OCI-LY1 (cell line): ENCODE measurements at regions not wholly inside any gene's neighbourhood (a gene's known extent, or its start where the extent isn't known, plus 50 kb on each side); places are given as distances from the start of the nearest gene placed in this dataset.

Experiments
- H2AFZ ChIP-seq: fragments of 200-600 bp; sonication (generic), shearing (Covaris generic); 2 replicates; pipeline ENCODE4 v1.6.0; 2014; ENCODE audit warnings: antibody characterized with exemption, mild to moderate bottlenecking, low read length
- H3F3A ChIP-seq: fragments of 200-600 bp; sonication (generic), shearing (Covaris generic); 2 replicates; pipeline ENCODE4 v1.6.0; 2014; ENCODE audit warnings: mild to moderate bottlenecking, antibody characterized with exemption, low read length, moderate library complexity; ENCODE audit not compliant: insufficient read depth
- H3K27ac ChIP-seq: fragments of 200-600 bp; sonication (generic); 2 replicates; pipeline ENCODE4 v1.5.1; 2014; ENCODE audit warnings: low read length, mixed run types, mild to moderate bottlenecking, low read depth; ENCODE audit not compliant: poor library complexity, severe bottlenecking
- H3K27me3 ChIP-seq: fragments of 200-600 bp; sonication (generic); 2 replicates; pipeline ENCODE4 v1.6.0; 2014; ENCODE audit warnings: antibody characterized with exemption, mild to moderate bottlenecking, low read length, moderate library complexity; ENCODE audit not compliant: insufficient read depth
- H3K36me3 ChIP-seq: fragments of 200-600 bp; sonication (generic); 2 replicates; pipeline ENCODE4 v1.6.1; 2014; ENCODE audit warnings: mild to moderate bottlenecking, antibody characterized with exemption, low read length, moderate library complexity, mixed read lengths; ENCODE audit not compliant: insufficient read depth
- H3K4me1 ChIP-seq: fragments of 200-600 bp; sonication (generic); 2 replicates; pipeline ENCODE4 v1.5.1; 2014; ENCODE audit warnings: mild to moderate bottlenecking, low read length, moderate library complexity; ENCODE audit not compliant: insufficient read depth, severe bottlenecking
- H3K4me2 ChIP-seq: fragments of 200-600 bp; sonication (generic), shearing (Covaris generic); 2 replicates; pipeline ENCODE4 v1.6.1; 2014; ENCODE audit warnings: low read length
- H3K4me3 ChIP-seq: fragments of 200-600 bp; sonication (generic); 2 replicates; pipeline ENCODE4 v1.5.1; 2014; ENCODE audit warnings: low read length, low read depth, mild to moderate bottlenecking, mixed read lengths; ENCODE audit not compliant: poor library complexity, severe bottlenecking
- H3K79me2 ChIP-seq: fragments of 200-600 bp; shearing (Covaris generic); 2 replicates; pipeline ENCODE4 v1.6.1; 2016; ENCODE audit warnings: mixed run types, low read length, mixed read lengths; ENCODE audit not compliant: insufficient read depth
- H3K9ac ChIP-seq: fragments of 200-600 bp; sonication (generic), shearing (Covaris generic); 2 replicates; pipeline ENCODE4 v1.6.1; 2014; ENCODE audit warnings: mild to moderate bottlenecking, low read length, mixed read lengths
- H3K9me2 ChIP-seq: fragments of 200-600 bp; sonication (generic), shearing (Covaris generic); 2 replicates; pipeline ENCODE4 v1.6.1; 2014; ENCODE audit warnings: low read depth, mild to moderate bottlenecking, low read length, mixed read lengths
- H3K9me3 ChIP-seq: fragments of 200-600 bp; shearing (Covaris generic); 2 replicates; pipeline ENCODE4 v1.6.1; 2014; ENCODE audit warnings: low read length, mixed read lengths
- H4K20me1 ChIP-seq: fragments of 200-600 bp; sonication (generic), shearing (Covaris generic); 2 replicates; pipeline ENCODE4 v1.6.0; 2016; ENCODE audit warnings: mild to moderate bottlenecking, low read length; ENCODE audit not compliant: insufficient read depth
- CTCF ChIP-seq: fragments of 200-600 bp; sonication (generic), shearing (Covaris generic); IDR thresholded peaks from 2 replicates; pipeline ENCODE4 v1.5.1; 2017; ENCODE audit warnings: mild to moderate bottlenecking, antibody characterized with exemption, low read length, moderate library complexity, mixed read lengths
- EZH2 ChIP-seq: fragments of 200-600 bp; sonication (generic), shearing (Covaris generic); IDR thresholded peaks from 2 replicates; pipeline ENCODE4 v1.8.0; 2017; ENCODE audit warnings: borderline replicate concordance, mixed run types, mild to moderate bottlenecking, antibody characterized with exemption, low read length, moderate library complexity, mixed read lengths

GRCh38 chr14:22452330-22452729 lies 136.7 kb downstream of the DAD1 start:
- Histone ChIP-seq H3K9me3 (no peaks in the 10 kb centered on the region), H3K9me2 (no peaks in the 10 kb centered on the region), H4K20me1 (no peaks in the 10 kb centered on the region), H3K4me1 (peaks cover 26% of the 10 kb centered on the region), H3K4me3 (no peak overlapping the region), H2AFZ (no peak overlapping the region), H3F3A (no peaks in the 10 kb centered on the region; the same call in 1 of the 2 replicates), H3K9ac (no peak overlapping the region), H3K4me2 (no peak overlapping the region), H3K27ac (no peak overlapping the region), H3K79me2 (no peaks in the 10 kb centered on the region), H3K36me3 (no peaks in the 10 kb centered on the region), H3K27me3 (no peaks in the 10 kb centered on the region)
- TF ChIP-seq EZH2, result no peak
- TF ChIP-seq CTCF, result no peak

DNA sequence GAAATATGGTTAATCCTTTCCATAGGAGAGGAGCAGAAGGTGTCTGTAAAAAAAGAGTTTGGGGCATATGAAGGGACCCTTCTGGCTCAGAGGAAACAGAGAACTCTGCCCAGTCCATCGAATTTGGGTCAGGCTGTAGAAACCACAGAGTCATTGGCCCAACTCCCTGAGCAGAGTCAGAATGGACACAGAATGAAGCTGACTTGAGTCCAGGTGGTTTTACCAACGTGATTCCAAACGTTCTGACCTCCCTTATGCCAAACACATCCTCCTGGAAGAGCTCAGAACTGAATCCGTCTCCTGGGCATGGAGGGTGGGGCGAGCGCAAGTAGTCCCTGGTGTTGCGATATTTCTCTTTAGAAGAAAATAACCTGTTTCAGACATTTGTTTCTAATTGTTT lies 138.8 kb downstream of the DAD1 start:
- Histone ChIP-seq H3K4me2 (no peak overlapping the region), H3K9ac (no peak overlapping the region), H3K4me3 (no peak overlapping the region), H3K27me3 (no peaks in the 10 kb centered on the region), H3F3A (no peaks in the 10 kb centered on the region; the same call in 1 of the 2 replicates), H3K36me3 (no peaks in the 10 kb centered on the region), H3K79me2 (no peaks in the 10 kb centered on the region), H3K27ac (no peak overlapping the region), H3K4me1 (peaks cover 30% of the 10 kb centered on the region), H4K20me1 (no peaks in the 10 kb centered on the region), H3K9me3 (no peaks in the 10 kb centered on the region), H3K9me2 (no peaks in the 10 kb centered on the region), H2AFZ (no peak overlapping the region)
- TF ChIP-seq EZH2 (no peak), CTCF (no peak)

DNA sequence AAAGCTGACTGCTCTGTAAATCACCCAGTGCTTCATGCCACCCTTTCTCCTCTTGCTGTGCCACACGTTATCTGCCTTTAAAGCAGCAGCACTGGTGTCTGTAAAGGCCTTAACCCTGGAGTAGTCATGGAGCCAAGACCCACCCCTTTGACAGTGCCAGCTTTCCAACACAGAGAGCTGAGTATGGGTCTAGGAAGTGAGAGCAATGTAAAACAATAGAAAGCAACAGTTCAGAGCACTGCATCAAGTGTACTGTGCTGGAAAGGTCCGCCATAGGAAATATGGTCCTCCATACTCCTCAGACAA lies 139.5 kb downstream of the DAD1 start:
- peak overlapping the region; percentile 96 for H3K27ac ChIP-seq
- H4K20me1 ChIP-seq, result no peaks in the 10 kb centered on the region
- no peaks in the 10 kb centered on the region for H3K79me2 ChIP-seq
- no peaks in the 10 kb centered on the region for H3K27me3 ChIP-seq
- TF ChIP-seq CTCF (no peak), EZH2 (no peak)
- peaks cover 30% of the 10 kb centered on the region for H3K4me1 ChIP-seq
- no peaks in the 10 kb centered on the region for H3K36me3 ChIP-seq
- no peaks in the 10 kb centered on the region for H3K9me2 ChIP-seq
- H2AFZ ChIP-seq, result no peak overlapping the region
- peak overlapping the region; percentile 57 for H3K9ac ChIP-seq
- 0 out of 2 replicates have a peak, but pooled peaks cover 4% of the 10 kb centered on the region for H3K9me3 ChIP-seq
- H3K4me2 ChIP-seq, result peak overlapping the region; percentile 58
- peak overlapping the region; percentile 14 for H3K4me3 ChIP-seq
- H3F3A ChIP-seq, result no peaks in the 10 kb centered on the region; the same call in 1 of the 2 replicates
